LNCaP clone FGC (cell line): ENCODE measurements at regions not wholly inside any gene's neighbourhood (a gene's known extent, or its start where the extent isn't known, plus 50 kb on each side); places are given as distances from the start of the nearest gene placed in this dataset.

ENCODE experiments used
- DNase-seq: peaks from one replicate; pipeline ENCODE4 v3.0.0-alpha.2; 2011; ENCODE audit warnings: low read depth
- H3K4me3 ChIP-seq: 2 replicates; pipeline ENCODE4 v1.5.1; 2011; ENCODE audit warnings: mild to moderate bottlenecking, low read depth, low read length, control low read depth
- CTCF ChIP-seq: IDR thresholded peaks from 2 replicates; pipeline ENCODE4 v1.5.1; 2012; ENCODE audit warnings: mild to moderate bottlenecking; ENCODE audit not compliant: control insufficient read depth, insufficient read depth; ENCODE audit errors: extremely low read depth

GRCh38 chr11:131234221-131234620, 136.2 kb upstream of the NTM start:
- DNase-seq = no peak
- TF ChIP-seq CTCF = no peak
- H3K4me3 ChIP-seq = no peak overlapping the region

GRCh38 chr11:131235328-131236298, 134.8 kb upstream of the NTM start:
- no peak overlapping the region for H3K4me3 ChIP-seq
- no peak for TF ChIP-seq CTCF
- no peak for DNase-seq

- no peak for TF ChIP-seq CTCF
- no peak overlapping the region for H3K4me3 ChIP-seq
- DNase-seq = no peak
These were observed 130.0 kb upstream of the NTM start for GRCh38 chr11:131240421-131240820.

GRCh38 chr11:131242476-131243000, 127.9 kb upstream of the NTM start:
- H3K4me3 ChIP-seq = no peak overlapping the region
- TF ChIP-seq CTCF = no peak
- DNase-seq = no peak

- TF ChIP-seq CTCF = no peak
- DNase-seq = no peak
- H3K4me3 ChIP-seq = no peak overlapping the region
These were observed 124.3 kb upstream of the NTM start for GRCh38 chr11:131246156-131246555.

GRCh38 chr11:131246663-131247062, 123.8 kb upstream of the NTM start:
- DNase-seq = peak; percentile 17
- H3K4me3 ChIP-seq = no peak overlapping the region
- peak; percentile 76 for TF ChIP-seq CTCF
